ENCODE measurements at regions not wholly inside any gene's neighbourhood (a gene's known extent, or its start where the extent isn't known, plus 50 kb on each side); places are given as distances from the start of the nearest gene placed in this dataset.

GRCh38 chr20:39395478-39396291 is 433.5 kb downstream of the DHX35 start:
- DNase-seq (ENCODE audit: low read depth), result no peak

- DNase-seq (ENCODE audit: low read depth), result no peak
Measured at GRCh38 chr20:39394461-39394860, 432.3 kb downstream of the DHX35 start.

- DNase-seq (ENCODE audit: low read depth), result no peak
Measured at GRCh38 chr20:39390186-39390585, 428.0 kb downstream of the DHX35 start.

- no peak for DNase-seq (ENCODE audit: low read depth)
Measured at GRCh38 chr20:39381595-39381994, 419.5 kb downstream of the DHX35 start.

DNA sequence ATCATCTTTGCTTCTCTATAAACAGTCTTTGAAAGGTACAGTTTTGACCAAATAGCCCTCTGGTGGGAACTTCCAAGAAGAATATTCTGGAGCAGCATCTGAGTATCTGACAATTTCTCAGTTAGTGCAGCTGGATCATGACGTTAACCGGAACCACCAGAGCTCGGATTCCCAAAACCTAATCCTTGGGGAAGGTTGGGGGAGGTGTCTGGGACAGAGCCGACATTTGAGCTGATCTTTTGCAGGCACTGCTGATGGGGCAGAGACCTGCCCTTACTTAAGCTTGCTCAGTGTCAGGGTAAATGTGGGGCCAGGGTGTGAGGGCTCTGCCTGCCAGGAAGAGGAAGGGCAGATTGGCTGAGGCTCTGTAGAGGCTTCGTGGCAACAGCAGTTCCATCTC is 416.6 kb downstream of the DHX35 start:
- DNase-seq (ENCODE audit: low read depth), result no peak

DNA sequence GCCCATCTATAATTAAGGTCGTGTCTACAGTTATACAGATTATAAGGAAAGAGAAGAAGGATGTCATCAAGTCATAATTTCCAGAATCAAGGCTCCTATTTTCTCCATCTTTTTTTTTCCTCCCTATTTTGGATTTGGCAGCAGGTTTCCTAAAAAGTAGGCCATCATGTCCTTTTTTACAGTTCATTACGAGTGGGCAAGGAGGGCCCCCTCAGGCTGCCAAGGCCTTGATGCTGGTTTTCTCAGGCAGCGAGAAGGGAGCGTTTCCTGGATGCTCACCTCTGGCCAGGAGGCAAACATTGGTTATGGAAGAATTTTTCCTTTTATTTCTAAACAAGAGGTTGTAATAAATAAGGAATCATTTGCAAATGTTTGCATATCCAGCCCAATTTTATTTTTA is 414.6 kb downstream of the DHX35 start:
- DNase-seq (ENCODE audit: low read depth), result no peak

DNA sequence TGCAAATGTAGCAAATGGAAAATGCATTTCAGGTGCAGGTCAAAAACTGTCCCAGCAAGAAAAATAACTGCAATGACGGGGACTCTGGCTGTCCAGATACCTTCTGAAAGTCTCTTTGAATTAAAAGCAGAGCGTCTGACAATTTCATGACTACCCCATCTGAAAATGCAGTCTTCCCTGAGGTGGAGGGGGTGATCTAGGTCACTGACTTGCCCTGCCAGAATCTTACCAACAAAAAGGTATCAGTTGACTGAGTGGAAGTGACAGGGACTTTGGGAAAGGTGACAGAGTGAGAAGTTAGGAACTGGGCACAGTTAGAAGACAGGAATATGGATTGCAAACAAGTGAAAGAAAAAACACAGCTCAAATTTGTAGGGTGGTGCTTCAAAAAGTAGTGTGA is 402.2 kb downstream of the DHX35 start:
- DNase-seq (ENCODE audit: low read depth), result no peak

DNA sequence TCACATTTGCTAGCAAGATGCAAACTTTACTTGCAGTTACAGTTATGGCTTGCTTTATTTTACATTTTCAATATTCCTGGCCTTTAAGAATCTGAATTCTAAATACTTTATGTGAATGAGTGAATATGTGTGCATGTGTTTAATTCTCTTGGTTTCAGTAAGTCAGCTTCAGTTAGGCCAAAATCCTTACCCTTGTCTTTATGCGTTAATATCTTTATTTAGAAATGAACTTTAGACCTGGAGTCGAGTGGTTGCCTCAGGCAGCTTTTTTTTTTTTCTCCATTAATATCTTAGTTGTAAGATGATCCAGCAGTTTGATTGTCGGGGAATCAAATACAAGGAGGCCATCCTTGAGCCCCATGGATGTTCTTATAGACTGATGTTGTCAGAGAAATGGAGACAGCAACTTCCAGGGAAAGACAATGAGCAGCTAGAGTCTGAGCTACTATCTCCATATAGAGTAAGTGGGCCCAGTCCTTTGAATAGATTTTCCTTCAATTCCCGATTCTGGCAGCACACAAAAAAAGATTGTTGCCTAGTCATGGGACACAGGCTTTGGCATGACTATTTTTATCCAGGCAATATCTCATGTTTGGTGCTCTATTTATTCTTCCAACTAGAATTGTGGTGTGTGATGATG is 398.0 kb downstream of the DHX35 start:
- DNase-seq (ENCODE audit: low read depth), result no peak

- no peak for DNase-seq (ENCODE audit: low read depth)
Measured at GRCh38 chr20:39358052-39358451, 395.9 kb downstream of the DHX35 start.

GRCh38 chr20:39356908-39357307 is 394.8 kb downstream of the DHX35 start:
- DNase-seq (ENCODE audit: low read depth), result no peak

DNA sequence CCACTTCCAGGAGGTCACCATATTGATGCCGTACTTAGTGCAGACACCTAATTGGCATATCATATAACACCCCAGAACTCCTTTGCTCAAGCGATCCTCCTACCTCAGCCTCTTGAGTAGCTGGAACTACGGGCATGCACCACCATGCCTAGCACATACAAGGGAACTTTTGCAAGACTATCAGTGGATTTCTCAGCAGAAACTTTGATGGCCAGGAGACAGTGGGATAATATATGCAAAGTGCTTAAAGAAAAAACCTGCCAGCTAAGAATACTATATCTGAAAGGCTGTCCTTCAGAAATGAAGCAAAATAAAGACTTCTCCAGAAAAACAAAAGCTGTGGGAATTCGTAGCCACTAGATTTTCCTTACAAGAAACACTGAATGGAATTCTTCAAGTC is 387.1 kb downstream of the DHX35 start:
- no peak for DNase-seq (ENCODE audit: low read depth)

DNA sequence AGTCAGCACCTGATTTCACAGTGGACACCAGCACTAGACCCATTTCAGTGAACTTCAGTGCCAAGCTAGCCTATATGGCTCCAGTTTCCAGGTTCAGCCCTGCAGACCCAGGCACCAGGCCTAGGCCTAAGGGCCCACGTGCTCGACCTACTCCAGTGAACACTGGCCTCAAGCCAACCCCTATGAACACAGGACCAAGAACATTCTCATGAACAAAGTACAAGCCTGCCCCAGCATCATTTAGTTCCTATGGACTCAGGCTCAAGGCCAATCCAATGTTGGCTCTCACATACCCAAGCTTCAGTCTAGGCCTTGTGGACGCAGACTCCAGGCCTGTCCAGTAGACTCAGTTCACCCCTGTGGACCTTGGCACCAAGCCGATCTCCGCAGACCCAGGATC is 385.5 kb downstream of the DHX35 start:
- no peak for DNase-seq (ENCODE audit: low read depth)

DNA sequence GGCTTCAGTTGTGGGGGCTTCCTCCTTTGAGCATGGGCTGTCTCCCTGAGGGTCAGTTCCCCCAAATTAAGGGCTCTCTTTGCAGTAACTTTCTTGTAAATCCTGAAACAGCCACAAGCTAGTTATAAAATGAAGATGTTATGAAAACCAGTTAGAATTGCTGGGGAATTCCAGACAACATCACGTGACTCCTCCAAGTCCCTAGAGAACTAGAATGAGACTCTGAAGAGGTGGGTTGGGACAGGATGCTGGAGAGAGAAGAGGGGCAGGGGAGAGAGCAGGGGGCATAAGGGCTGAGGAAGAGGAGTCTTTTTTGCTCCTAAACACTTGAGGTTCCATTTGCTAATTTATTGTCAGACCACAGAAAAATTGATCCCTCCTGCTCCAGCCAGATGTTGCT is 380.3 kb downstream of the DHX35 start:
- DNase-seq (ENCODE audit: low read depth), result no peak

GRCh38 chr20:39338469-39339376 is 376.6 kb downstream of the DHX35 start:
- DNase-seq (ENCODE audit: low read depth), result no peak

DNA sequence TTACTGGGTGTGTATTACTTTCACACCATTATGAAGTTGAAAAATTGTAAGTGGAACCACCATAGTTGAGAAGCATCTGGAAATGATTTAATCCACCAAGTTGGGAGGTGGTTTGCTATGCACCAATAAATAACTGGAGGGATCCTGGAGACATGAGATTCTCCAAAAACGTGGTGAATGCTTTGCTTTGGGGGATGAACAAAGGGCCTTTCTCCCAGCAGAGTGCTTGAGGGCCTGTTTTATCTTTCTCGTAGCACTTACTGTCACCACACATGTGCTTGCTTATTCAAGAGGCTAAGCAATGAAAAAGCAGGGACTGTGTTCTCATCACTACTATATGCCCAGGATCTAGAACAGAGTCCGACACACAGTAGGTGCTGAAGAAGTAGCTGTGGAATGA is 371.1 kb downstream of the DHX35 start:
- DNase-seq (ENCODE audit: low read depth), result no peak

GRCh38 chr20:39328347-39328746 is 366.2 kb downstream of the DHX35 start:
- no peak for DNase-seq (ENCODE audit: low read depth)

DNA sequence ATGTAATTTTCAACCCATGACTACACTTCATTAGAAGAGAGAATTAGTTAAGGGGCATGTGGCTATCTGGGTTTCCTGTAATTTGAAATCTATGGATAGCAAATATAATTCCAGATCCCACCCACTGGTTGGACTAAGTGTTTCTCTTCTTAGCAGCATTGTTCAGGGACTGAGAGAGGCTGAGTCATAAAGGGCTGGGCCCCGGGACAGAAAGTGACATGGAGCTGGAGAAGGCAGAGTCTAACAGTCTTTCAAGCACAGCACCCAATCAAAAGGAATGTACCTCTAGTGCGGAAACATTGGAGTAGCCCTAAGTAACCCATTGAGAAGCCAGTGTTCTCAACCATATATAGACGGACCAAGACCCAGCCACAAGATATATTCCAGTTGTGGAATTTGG is 363.9 kb downstream of the DHX35 start:
- DNase-seq (ENCODE audit: low read depth), result no peak

DNA sequence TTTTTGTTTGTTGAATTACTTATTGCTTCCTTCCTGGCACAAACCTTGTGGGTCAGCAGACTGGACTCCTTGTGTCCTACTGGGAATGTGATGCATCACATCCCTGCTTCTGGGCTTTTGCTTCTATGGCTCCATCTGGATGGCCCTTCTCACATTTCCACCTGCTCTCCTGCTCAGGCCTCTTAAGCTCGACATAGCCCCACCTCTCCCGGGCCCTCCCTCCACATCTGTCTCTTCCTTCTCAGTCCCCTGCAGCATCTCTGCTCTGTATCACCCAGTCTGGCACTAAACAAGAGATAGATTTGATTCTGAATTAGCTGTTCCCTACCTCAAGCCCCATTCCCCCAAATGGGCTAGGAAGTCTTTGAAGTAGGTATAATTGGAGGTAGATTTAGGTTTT is 356.8 kb downstream of the DHX35 start:
- no peak for DNase-seq (ENCODE audit: low read depth)

GRCh38 chr20:39312676-39313075 is 350.5 kb downstream of the DHX35 start:
- no peak for DNase-seq (ENCODE audit: low read depth)

GRCh38 chr20:39311851-39312506 is 349.8 kb downstream of the DHX35 start:
- no peak for DNase-seq (ENCODE audit: low read depth)

DNA sequence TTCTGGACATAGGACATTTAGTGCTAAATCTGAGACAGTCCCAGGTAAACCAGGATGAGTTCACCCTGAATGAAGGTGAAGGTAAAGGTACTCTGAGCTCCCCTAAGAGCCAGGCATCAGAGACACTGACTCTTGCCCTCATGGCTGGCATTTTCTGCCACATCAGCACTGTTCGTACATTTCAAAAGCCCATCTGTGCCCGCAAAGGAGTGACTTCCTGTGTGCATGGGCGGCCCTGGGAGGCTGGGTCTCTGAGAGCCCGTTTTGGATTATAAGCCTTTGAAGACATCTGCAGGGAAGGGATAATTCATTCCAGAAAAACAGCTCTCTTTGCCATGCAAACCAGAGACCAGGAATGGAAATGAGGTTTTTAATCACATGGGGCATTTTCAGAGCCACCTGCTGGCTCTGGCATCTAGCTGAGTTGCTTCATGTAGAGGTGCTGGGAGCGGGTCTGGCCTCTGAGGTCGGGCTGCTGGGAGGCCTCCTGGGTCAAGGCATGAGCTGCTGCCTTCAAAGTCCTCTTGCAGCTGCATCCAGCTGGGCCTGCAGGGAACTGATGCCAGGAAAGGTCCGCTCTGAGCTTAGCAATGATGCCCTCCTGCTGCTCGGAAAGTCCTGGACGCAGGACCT is 348.3 kb downstream of the DHX35 start:
- no peak for DNase-seq (ENCODE audit: low read depth)

DNA sequence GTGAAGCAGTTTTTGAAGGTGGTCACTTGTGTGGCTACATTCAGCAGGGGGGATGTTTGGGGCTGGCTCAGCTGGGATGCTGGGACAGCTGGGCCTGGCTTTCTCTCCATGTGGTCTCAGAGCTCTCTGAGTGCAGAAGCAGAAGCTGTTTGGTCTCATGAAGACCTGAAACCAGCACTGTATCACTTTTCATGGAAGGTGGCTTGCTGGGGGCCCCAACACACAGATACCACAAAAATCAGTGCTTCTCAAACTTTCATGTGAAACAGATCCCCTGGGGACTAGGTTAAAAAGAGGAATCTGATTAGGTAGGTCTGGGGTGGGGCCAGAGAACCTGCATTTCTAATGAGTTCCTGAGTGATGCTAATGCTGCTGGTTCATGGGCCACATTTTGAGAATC is 347.3 kb downstream of the DHX35 start:
- no peak for DNase-seq (ENCODE audit: low read depth)

Data from amniotic epithelial cell (primary cell).